DOHH2 (cell line): ENCODE measurements at regions not wholly inside any gene's neighbourhood (a gene's known extent, or its start where the extent isn't known, plus 50 kb on each side); places are given as distances from the start of the nearest gene placed in this dataset.

Experiments
- H3F3A ChIP-seq: fragments of 200-600 bp; sonication (generic), shearing (Covaris generic); 2 replicates; pipeline ENCODE4 v1.6.0; 2016; ENCODE audit warnings: antibody characterized with exemption, mild to moderate bottlenecking; ENCODE audit not compliant: control insufficient read depth, insufficient read depth
- H3K27ac ChIP-seq: fragments of 200-600 bp; sonication (generic); 2 replicates; pipeline ENCODE4 v1.5.1; 2014; ENCODE audit warnings: low read depth, mild to moderate bottlenecking, low read length, moderate library complexity
- H3K27me3 ChIP-seq: fragments of 200-600 bp; sonication (generic); 2 replicates; pipeline ENCODE4 v1.6.1; 2014; ENCODE audit warnings: mild to moderate bottlenecking, low read length, mixed read lengths; ENCODE audit not compliant: control insufficient read depth
- H3K36me3 ChIP-seq: fragments of 200-600 bp; sonication (generic); 2 replicates; pipeline ENCODE4 v1.6.1; 2014; ENCODE audit warnings: mild to moderate bottlenecking, low read length, moderate library complexity, mixed read lengths; ENCODE audit not compliant: control insufficient read depth
- H3K4me1 ChIP-seq: fragments of 200-600 bp; sonication (generic); 2 replicates; pipeline ENCODE4 v1.6.1; 2014; ENCODE audit warnings: mild to moderate bottlenecking, low read length, mixed read lengths; ENCODE audit not compliant: control insufficient read depth
- H3K4me2 ChIP-seq: fragments of 200-600 bp; sonication (generic); 2 replicates; pipeline ENCODE4 v1.6.0; 2014; ENCODE audit warnings: mild to moderate bottlenecking, low read length, moderate library complexity
- H3K4me3 ChIP-seq: fragments of 200-600 bp; sonication (generic); 2 replicates; pipeline ENCODE4 v1.5.1; 2014; ENCODE audit warnings: mild to moderate bottlenecking, low read length, mixed read lengths
- H3K79me2 ChIP-seq: fragments of 200-600 bp; sonication (generic); 2 replicates; pipeline ENCODE4 v1.6.1; 2014; ENCODE audit warnings: mild to moderate bottlenecking, low read length, mixed read lengths; ENCODE audit not compliant: control insufficient read depth
- H3K9me2 ChIP-seq: fragments of 200-600 bp; sonication (generic); replicated peaks from 2 replicates; pipeline ENCODE4 v1.6.1; 2014; ENCODE audit warnings: mild to moderate bottlenecking, low read length, mixed read lengths; ENCODE audit not compliant: control insufficient read depth
- H3K9me3 ChIP-seq: fragments of 200-600 bp; sonication (generic); 2 replicates; pipeline ENCODE4 v1.6.1; 2014; ENCODE audit warnings: antibody characterized with exemption, low read length, mixed read lengths; ENCODE audit not compliant: control insufficient read depth, insufficient read depth
- H4K20me1 ChIP-seq: fragments of 200-600 bp; sonication (generic); 2 replicates; pipeline ENCODE4 v1.6.0; 2014; ENCODE audit warnings: low read depth, mild to moderate bottlenecking, antibody characterized with exemption, low read length, moderate library complexity; ENCODE audit not compliant: control insufficient read depth, insufficient read depth
- CTCF ChIP-seq: fragments of 200-600 bp; sonication (generic); IDR thresholded peaks from one replicate; pipeline ENCODE4 v1.5.1; 2014; ENCODE audit warnings: antibody characterized with exemption, mild to moderate bottlenecking, low read depth, low read length; ENCODE audit not compliant: poor library complexity, severe bottlenecking
- EZH2phosphoT487 ChIP-seq: fragments of 200-600 bp; sonication (generic); IDR thresholded peaks from 2 replicates; pipeline ENCODE4 v1.6.1; 2017; ENCODE audit warnings: borderline replicate concordance, mild to moderate bottlenecking, antibody characterized with exemption, low read length, moderate library complexity, mixed read lengths

DNA sequence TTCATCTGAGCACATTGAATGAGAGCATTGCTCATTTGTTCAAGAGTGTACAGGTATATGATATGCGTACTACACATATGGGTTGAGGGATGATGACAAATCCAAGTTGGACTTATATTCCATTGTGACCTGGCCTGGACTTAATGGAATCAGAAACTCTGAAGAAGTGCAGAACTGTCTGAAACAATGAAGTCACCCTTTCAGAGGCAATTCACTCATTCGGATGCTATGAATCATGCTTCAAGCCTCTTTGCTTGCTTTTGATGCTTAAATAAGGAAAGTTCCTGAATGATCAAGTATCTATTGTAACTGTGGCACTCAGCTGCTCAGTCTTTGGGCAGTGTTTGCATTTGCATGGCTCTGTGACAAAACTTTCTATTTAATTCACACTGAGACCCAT lies 93.4 kb downstream of the ZNF365 start:
- Histone ChIP-seq H3F3A (no peaks in the 10 kb centered on the region), H3K27ac (no peak overlapping the region), H4K20me1 (no peaks in the 10 kb centered on the region), H3K36me3 (no peaks in the 10 kb centered on the region), H3K27me3 (peaks cover 3% of the 10 kb centered on the region; the same call in 1 of the 2 replicates), H3K9me3 (peaks cover 25% of the 10 kb centered on the region), H3K4me2 (no peak overlapping the region), H3K4me1 (no peaks in the 10 kb centered on the region), H3K9me2 (no peaks in the 10 kb centered on the region), H3K4me3 (no peak overlapping the region), H3K79me2 (no peaks in the 10 kb centered on the region)
- TF ChIP-seq EZH2phosphoT487, result no peak
- no peak for TF ChIP-seq CTCF

DNA sequence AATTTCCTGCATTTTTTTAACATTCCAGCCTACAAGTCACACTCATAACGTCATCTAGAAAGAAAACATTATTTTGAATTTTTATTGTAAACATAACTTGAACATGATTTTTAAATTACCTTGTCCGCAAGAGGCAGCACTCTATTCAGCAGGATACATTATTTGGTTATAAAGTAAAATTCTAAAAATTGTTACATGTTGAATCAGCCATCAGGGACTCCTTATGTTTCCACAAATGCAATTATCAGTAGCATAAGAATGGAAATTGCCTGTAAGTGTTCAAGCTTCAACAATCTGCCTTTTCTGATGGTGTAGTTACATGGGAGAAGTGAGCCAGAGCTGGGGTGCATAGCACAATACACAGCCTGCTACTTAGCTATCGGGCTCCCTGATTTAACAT lies 97.5 kb downstream of the ZNF365 start:
- Histone ChIP-seq H4K20me1 (no peaks in the 10 kb centered on the region), H3K36me3 (no peaks in the 10 kb centered on the region), H3K9me2 (0 out of 2 replicates have a peak, but pooled peaks cover 3% of the 10 kb centered on the region), H3K4me1 (no peaks in the 10 kb centered on the region), H3K9me3 (0 out of 2 replicates have a peak, but pooled peaks cover 5% of the 10 kb centered on the region), H3K27ac (no peak overlapping the region), H3K79me2 (no peaks in the 10 kb centered on the region), H3K4me2 (no peak overlapping the region), H3K4me3 (no peak overlapping the region), H3K27me3 (peaks cover 3% of the 10 kb centered on the region; the same call in 1 of the 2 replicates), H3F3A (no peaks in the 10 kb centered on the region)
- TF ChIP-seq EZH2phosphoT487 (no peak), CTCF (no peak)

DNA sequence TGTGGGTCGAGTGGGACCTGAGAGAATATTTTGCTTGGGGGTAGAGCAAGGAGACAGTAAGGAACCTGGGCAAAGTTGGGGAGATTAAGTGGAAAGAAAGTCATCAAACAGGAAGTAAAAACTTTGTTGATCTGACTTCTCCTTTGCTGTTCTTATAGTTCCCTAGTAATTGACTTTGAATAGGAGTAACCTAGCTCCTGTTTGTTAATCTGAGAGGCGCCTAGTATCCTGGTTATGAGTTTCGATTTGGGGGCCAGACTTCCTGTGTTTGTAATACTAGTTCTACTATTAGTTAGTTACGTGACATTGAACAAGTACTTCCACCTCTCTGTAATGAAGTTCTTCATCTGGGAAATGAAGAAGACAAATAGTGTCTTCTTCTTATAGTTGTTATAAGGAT lies 99.1 kb downstream of the ZNF365 start:
- H3K9me3 ChIP-seq, result no peaks in the 10 kb centered on the region
- H3K4me3 ChIP-seq, result no peak overlapping the region
- H4K20me1 ChIP-seq, result no peaks in the 10 kb centered on the region
- H3K36me3 ChIP-seq, result no peaks in the 10 kb centered on the region
- no peaks in the 10 kb centered on the region for H3F3A ChIP-seq
- no peak overlapping the region for H3K27ac ChIP-seq
- no peaks in the 10 kb centered on the region for H3K79me2 ChIP-seq
- no peak overlapping the region for H3K4me2 ChIP-seq
- TF ChIP-seq CTCF, result no peak
- TF ChIP-seq EZH2phosphoT487, result no peak
- peaks cover 3% of the 10 kb centered on the region; the same call in 1 of the 2 replicates for H3K27me3 ChIP-seq
- H3K9me2 ChIP-seq, result 0 out of 2 replicates have a peak, but pooled peaks cover 3% of the 10 kb centered on the region
- no peaks in the 10 kb centered on the region for H3K4me1 ChIP-seq
